ENCODE measurements at regions not wholly inside any gene's neighbourhood (a gene's known extent, or its start where the extent isn't known, plus 50 kb on each side); places are given as distances from the start of the nearest gene placed in this dataset.

DNA sequence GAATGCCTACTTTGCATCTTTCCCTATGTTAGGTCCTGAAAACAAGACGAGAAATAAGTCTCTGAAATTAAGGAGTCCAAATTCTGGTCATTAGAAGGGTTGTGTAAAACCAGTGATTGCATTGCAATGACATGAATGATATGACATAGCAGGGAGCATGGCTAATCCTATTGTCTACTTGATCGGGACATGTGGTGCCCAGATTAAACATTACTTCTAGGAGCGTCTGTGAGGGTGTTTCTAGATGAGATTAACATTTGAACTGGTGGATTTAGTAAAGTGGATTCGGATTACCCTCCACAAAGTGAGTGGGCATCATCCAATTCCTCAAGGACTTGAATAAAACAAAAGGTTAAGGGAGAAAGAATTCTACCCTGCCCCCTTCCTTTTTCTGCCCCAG lies 434.9 kb upstream of the KLF6 start:
- H3K4me3 ChIP-seq (replicated peaks; ENCODE audit: low read depth, low read length): no peak overlapping the region
- TF ChIP-seq, protein P1, sequence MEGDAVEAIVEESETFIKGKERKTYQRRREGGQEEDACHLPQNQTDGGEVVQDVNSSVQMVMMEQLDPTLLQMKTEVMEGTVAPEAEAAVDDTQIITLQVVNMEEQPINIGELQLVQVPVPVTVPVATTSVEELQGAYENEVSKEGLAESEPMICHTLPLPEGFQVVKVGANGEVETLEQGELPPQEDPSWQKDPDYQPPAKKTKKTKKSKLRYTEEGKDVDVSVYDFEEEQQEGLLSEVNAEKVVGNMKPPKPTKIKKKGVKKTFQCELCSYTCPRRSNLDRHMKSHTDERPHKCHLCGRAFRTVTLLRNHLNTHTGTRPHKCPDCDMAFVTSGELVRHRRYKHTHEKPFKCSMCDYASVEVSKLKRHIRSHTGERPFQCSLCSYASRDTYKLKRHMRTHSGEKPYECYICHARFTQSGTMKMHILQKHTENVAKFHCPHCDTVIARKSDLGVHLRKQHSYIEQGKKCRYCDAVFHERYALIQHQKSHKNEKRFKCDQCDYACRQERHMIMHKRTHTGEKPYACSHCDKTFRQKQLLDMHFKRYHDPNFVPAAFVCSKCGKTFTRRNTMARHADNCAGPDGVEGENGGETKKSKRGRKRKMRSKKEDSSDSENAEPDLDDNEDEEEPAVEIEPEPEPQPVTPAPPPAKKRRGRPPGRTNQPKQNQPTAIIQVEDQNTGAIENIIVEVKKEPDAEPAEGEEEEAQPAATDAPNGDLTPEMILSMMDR (IDR thresholded peaks at IDR 0.05; ENCODE audit: low read depth, low read length, missing control alignments): no peak
- no peak for DNase-seq (ENCODE audit: extremely low read depth, low read depth)

DNA sequence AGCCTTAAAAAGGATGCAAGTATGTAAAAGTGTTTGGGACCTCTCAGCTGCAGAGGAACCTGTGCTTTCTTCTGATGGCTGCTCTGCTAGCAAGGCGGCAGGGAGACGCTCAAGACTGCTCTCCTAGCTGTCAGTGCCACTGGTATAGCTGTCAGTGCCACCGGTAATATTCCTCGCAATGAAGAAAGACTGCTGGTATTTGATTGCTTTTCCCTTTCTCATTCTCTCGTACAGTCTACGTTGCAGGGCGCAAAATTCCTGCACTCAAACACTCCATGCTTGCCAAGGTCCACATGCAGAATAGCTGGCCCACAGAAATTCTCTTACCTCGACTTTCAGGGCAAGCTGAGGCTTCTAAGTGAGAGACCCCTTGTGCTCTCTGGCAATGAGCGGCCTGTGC lies 432.6 kb upstream of the KLF6 start:
- TF ChIP-seq, protein P1 (IDR thresholded peaks at IDR 0.05; ENCODE audit: low read depth, low read length, missing control alignments): no peak
- H3K4me3 ChIP-seq (replicated peaks; ENCODE audit: low read depth, low read length): no peak overlapping the region
- DNase-seq (ENCODE audit: extremely low read depth, low read depth): no peak

DNA sequence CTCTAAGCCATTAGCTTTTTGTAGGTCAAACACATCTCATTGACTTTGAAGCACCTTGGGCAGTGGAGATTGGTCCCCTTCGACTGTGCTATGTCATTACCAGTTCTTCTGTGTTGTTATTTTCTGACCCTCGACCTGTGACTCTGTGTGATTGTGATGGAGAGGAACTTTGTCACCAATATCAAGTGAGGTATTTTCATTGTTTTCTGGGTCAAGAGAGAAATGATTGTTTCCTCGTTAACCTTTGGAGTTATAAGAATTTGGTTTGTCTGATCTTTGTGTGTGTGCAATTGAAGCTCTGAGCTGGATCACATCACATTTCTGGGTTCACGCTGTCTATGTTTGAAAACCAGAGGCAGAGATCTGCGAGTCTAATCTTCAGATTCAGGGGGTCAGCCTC lies 432.2 kb upstream of the KLF6 start:
- no peak overlapping the region for H3K4me3 ChIP-seq (replicated peaks; ENCODE audit: low read depth, low read length)
- DNase-seq (ENCODE audit: extremely low read depth, low read depth): no peak
- TF ChIP-seq, protein P1 (IDR thresholded peaks at IDR 0.05; ENCODE audit: low read depth, low read length, missing control alignments): no peak

DNA sequence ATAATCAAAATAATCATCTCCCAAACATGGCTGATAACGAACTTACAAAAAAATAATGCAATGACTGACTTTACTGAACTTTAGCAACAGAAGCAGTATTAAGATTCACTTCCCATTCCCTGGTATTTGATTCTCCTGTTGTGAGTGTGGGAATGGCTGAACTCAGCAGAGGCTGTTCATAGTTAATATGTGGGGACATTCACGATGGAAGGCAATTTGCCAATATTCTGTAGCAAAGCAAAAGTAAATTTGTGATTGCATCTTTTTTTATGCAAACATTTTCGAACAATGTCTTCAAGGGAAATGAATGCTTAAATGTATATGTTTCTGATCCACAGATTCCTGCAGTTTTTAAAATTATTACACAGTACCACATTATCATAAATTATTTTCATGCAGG lies 431.7 kb upstream of the KLF6 start:
- no peak overlapping the region for H3K4me3 ChIP-seq (replicated peaks; ENCODE audit: low read depth, low read length)
- DNase-seq (ENCODE audit: extremely low read depth, low read depth): no peak
- TF ChIP-seq, protein P1 (IDR thresholded peaks at IDR 0.05; ENCODE audit: low read depth, low read length, missing control alignments): no peak

DNA sequence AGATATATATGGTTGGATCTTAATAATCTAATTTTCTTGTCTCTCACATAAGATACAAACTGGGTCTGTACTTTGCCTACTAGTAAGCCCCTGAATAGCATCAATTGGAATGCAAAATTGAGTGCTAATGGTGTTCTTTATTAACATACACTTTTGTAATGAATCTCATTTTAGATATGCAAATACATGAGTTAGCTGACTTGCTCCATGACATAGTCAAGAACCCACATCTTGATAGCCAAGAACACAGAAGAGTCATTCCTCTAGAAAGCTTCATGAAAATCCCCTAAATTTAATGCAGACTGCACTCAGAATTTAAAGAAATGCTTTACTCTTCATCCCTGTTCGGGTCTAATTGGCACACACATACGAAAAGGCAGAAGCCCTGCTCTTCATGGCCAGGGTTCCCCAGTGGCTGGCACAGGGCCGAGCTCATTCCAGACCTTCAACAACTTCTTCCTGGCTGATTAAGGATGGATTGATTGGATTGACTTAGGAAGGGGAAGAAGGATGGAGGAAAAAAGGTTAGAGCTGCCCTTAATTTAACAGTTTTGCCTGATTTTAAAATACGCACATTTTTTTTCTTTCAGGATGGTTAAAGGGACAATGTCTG lies 431.1 kb upstream of the KLF6 start:
- H3K4me3 ChIP-seq (replicated peaks; ENCODE audit: low read depth, low read length): no peak overlapping the region
- DNase-seq (ENCODE audit: extremely low read depth, low read depth): no peak
- TF ChIP-seq, protein P1 (IDR thresholded peaks at IDR 0.05; ENCODE audit: low read depth, low read length, missing control alignments): no peak

DNA sequence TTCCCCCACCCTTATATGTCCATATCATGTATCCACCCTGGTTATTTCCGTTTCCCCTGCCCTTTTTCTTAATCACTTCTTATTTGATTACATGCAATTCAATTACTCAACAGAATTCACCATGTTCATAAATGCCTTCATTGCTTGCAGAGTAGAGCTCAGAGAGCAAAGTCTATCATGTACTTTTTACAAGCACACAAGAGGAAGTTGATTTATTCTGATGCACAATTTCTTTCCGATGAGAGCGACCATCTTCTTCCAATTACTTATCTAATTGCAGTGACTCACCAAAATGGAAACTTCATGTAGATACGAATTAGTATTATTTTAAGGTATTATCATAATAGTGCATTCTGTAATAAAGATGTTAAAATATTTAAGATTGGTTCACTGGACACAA lies 430.5 kb upstream of the KLF6 start:
- TF ChIP-seq, protein P1 (IDR thresholded peaks at IDR 0.05; ENCODE audit: low read depth, low read length, missing control alignments): no peak
- no peak for DNase-seq (ENCODE audit: extremely low read depth, low read depth)
- no peak overlapping the region for H3K4me3 ChIP-seq (replicated peaks; ENCODE audit: low read depth, low read length)

DNA sequence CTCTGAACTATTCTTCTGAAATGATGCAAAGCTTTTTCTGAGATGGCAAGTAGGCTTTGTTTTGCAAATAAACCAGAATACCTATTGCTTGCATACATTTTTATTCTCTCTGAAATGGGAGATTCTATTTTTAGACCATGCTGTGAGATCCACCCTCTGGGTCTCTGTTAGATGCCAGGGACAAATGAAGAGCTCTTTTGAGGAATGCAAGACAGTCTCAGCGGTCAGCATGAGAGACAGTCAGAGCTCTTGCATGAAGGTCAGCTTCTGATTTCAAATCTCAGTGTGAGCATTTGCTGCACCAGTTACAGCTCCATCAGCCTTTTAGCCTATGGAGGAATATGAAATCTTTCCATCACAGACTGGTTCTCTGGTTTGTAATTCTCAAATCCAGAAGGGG lies 429.9 kb upstream of the KLF6 start:
- no peak overlapping the region for H3K4me3 ChIP-seq (replicated peaks; ENCODE audit: low read depth, low read length)
- TF ChIP-seq, protein P1 (IDR thresholded peaks at IDR 0.05; ENCODE audit: low read depth, low read length, missing control alignments): no peak
- DNase-seq (ENCODE audit: extremely low read depth, low read depth): no peak
